Osteoblast (primary cell): ENCODE measurements at regions not wholly inside any gene's neighbourhood (a gene's known extent, or its start where the extent isn't known, plus 50 kb on each side); places are given as distances from the start of the nearest gene placed in this dataset.
"Not testable (repeated sequence)": the region's sequence is repeated elsewhere in the genome, so short reads cannot be mapped to it uniquely, and the experiment has no call there.

Experiments
- DNase-seq: peaks from one replicate; pipeline ENCODE4 v3.0.0; 2011; ENCODE audit warnings: low spot score, mixed read lengths; ENCODE audit not compliant: insufficient read length; ENCODE audit errors: missing footprints
- H2AFZ ChIP-seq: 2 replicates; pipeline ENCODE4 v1.6.0; 2011; ENCODE audit warnings: mild to moderate bottlenecking, low read length
- H3K27ac ChIP-seq: 2 replicates; pipeline ENCODE4 v1.5.1; 2011; ENCODE audit warnings: mild to moderate bottlenecking, low read depth, low read length, moderate library complexity
- H3K27me3 ChIP-seq: 2 replicates; pipeline ENCODE4 v1.6.0; 2012; ENCODE audit warnings: mild to moderate bottlenecking, control low read depth, inconsistent platforms, low read length, moderate library complexity; ENCODE audit not compliant: insufficient read depth
- H3K36me3 ChIP-seq: 2 replicates; pipeline ENCODE4 v1.5.1; 2011; ENCODE audit warnings: mild to moderate bottlenecking, low read length, control low read depth, moderate library complexity; ENCODE audit not compliant: insufficient read depth
- H3K4me1 ChIP-seq: 2 replicates; pipeline ENCODE4 v1.5.1; 2011; ENCODE audit warnings: mild to moderate bottlenecking, low read length, control low read depth, moderate library complexity; ENCODE audit not compliant: insufficient read depth
- H3K4me2 ChIP-seq: 2 replicates; pipeline ENCODE4 v1.6.0; 2011; ENCODE audit warnings: mild to moderate bottlenecking, low read length; ENCODE audit not compliant: insufficient read depth
- H3K4me3 ChIP-seq: fragments of 200-600 bp; sonication (generic); 3 replicates; pipeline ENCODE4 v1.5.1; 2012; ENCODE audit warnings: mild to moderate bottlenecking, low read length, inconsistent platforms; ENCODE audit not compliant: insufficient read depth
- H3K79me2 ChIP-seq: 2 replicates; pipeline ENCODE4 v1.6.0; 2012; ENCODE audit warnings: mild to moderate bottlenecking, low read length, control low read depth, inconsistent platforms; ENCODE audit not compliant: insufficient read depth
- H3K9me3 ChIP-seq: 2 replicates; pipeline ENCODE4 v1.5.1; 2011; ENCODE audit warnings: low read depth, low read length, control low read depth
- H4K20me1 ChIP-seq: 2 replicates; pipeline ENCODE4 v1.6.0; 2012; ENCODE audit warnings: mild to moderate bottlenecking, low read length, control low read depth; ENCODE audit not compliant: insufficient read depth
- TF ChIP-seq, protein P1 (sequence below): IDR thresholded peaks from 2 replicates; pipeline ENCODE4 v1.5.1; 2011; ENCODE audit warnings: mild to moderate bottlenecking, low read depth, low read length, moderate library complexity; ENCODE audit errors: extremely low read depth

DNA sequence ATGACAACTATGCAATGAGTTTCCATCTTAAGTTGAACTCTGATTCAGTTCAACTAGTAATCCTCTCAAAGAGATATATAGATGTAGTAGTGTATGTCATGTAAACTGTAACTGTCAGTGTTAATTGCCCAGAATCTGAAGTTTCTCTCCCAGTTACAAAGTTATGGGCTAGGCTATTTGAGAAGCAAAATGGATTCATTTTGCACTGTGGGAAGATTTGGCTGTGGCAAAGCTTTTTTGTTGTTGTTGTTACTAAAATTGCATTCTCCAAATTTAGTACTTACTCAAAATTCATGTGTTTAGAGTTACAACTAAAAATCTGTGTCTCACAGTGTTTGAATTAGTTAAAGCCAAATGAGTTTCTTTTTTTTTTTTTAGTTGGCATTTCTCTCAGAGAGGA is 219.0 kb downstream of the KCNJ2 start:
- Histone ChIP-seq H2AFZ (no peak overlapping the region), H3K79me2 (no peaks in the 10 kb centered on the region), H3K4me1 (no peaks in the 10 kb centered on the region), H3K4me2 (no peak overlapping the region), H3K9me3 (no peaks in the 10 kb centered on the region), H3K4me3 (no peak overlapping the region), H3K27me3 (no peaks in the 10 kb centered on the region), H3K27ac (no peak overlapping the region), H4K20me1 (no peaks in the 10 kb centered on the region), H3K36me3 (no peaks in the 10 kb centered on the region)
- TF ChIP-seq, protein P1, sequence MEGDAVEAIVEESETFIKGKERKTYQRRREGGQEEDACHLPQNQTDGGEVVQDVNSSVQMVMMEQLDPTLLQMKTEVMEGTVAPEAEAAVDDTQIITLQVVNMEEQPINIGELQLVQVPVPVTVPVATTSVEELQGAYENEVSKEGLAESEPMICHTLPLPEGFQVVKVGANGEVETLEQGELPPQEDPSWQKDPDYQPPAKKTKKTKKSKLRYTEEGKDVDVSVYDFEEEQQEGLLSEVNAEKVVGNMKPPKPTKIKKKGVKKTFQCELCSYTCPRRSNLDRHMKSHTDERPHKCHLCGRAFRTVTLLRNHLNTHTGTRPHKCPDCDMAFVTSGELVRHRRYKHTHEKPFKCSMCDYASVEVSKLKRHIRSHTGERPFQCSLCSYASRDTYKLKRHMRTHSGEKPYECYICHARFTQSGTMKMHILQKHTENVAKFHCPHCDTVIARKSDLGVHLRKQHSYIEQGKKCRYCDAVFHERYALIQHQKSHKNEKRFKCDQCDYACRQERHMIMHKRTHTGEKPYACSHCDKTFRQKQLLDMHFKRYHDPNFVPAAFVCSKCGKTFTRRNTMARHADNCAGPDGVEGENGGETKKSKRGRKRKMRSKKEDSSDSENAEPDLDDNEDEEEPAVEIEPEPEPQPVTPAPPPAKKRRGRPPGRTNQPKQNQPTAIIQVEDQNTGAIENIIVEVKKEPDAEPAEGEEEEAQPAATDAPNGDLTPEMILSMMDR = no peak
- no peak for DNase-seq

DNA sequence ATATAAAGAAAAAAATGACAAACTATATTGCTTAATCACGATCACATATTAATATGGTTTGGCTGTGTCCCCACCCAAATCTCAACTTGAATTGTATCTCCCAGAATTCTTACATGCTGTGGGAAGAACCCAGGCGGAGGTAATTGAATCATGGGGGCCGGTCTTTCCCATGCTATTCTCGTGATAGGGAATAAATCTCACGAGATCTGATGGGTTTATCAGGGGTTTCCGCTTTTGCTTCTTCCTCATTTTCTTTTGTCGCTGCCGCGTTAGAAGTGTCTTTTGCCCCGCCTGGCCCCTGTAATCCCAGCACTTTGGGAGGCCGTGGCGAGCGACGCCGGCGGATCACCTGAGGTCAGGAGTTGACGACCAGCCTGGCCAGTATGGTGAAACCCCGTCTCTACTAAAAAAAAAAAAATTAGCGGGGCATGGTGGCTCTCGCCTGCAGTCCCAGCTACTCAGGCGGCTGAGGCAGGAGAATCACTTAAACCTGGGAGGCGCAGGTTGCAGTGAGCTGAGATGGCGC is 220.0 kb downstream of the KCNJ2 start:
- H3K4me1 ChIP-seq, H3K27ac ChIP-seq, H3K4me3 ChIP-seq, H4K20me1 ChIP-seq, H3K9me3 ChIP-seq, DNase-seq, H2AFZ ChIP-seq, H3K79me2 ChIP-seq, H3K4me2 ChIP-seq, H3K36me3 ChIP-seq, H3K27me3 ChIP-seq: not testable (repeated sequence)

DNA sequence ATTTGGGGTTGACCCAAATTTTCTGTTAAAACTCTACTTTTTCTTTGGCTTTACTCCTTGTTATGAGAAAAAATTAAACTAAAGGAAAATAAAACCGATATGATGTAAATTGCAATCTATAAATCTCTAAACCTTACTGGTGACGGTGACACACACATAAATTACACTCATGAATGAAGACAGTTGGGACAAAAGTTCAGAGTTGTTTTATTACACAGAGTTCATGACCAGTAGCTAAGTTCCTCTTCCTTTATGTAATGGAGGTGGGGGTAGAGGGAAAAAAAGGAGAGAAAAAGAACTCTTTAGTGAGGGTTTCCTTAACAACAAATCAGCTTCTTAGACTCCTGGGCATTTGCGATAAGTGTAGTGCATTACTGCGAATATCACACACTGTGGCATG is 220.7 kb downstream of the KCNJ2 start:
- Histone ChIP-seq H3K4me1 (no peaks in the 10 kb centered on the region), H3K27ac (no peak overlapping the region), H2AFZ (no peak overlapping the region), H3K4me2 (no peak overlapping the region), H4K20me1 (no peaks in the 10 kb centered on the region), H3K4me3 (no peak overlapping the region), H3K36me3 (no peaks in the 10 kb centered on the region), H3K9me3 (no peaks in the 10 kb centered on the region), H3K79me2 (no peaks in the 10 kb centered on the region), H3K27me3 (no peaks in the 10 kb centered on the region)
- DNase-seq = peak; percentile 2
- TF ChIP-seq, protein P1 = no peak

DNA sequence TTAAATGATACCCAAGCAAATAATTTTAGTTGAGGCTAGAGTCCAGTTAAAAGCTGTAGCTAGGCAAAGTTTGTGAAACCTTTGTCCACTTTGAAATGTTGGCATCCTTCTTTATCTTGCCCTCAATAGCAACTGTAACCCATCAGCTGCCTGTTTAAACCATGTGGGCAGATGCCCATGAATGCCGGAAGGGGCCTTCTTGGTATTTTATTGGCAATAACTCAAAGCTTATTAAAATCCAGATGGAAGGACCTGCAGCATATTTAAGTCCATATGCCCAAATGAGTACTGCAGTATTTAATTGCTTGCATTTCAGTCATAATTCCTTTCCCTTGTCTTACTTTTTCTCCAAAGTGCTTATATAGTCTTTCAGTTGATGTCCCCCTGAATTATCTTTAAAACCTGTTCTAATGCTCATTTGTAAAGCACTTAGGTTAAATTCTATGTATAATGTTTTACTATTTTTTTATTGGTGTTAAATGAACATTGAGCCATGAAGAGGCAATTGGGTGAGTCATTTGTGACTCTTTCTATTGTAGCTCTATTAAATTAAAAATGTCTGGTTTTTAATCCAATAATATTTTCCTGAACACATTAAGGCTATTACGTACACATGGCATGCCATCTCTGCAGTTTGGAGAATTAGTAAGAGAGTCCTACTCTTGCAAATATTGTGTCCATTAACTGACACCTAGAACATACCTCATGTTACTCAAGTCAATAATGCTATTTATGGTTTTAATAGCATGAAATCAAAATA is 225.3 kb downstream of the KCNJ2 start:
- no peaks in the 10 kb centered on the region for H4K20me1 ChIP-seq
- no peaks in the 10 kb centered on the region for H3K9me3 ChIP-seq
- DNase-seq = no peak
- no peak overlapping the region for H3K4me2 ChIP-seq
- H3K4me1 ChIP-seq = no peaks in the 10 kb centered on the region
- H3K27me3 ChIP-seq = no peaks in the 10 kb centered on the region
- no peak overlapping the region for H2AFZ ChIP-seq
- TF ChIP-seq, protein P1 = no peak
- no peak overlapping the region for H3K27ac ChIP-seq
- no peak overlapping the region for H3K4me3 ChIP-seq
- no peaks in the 10 kb centered on the region for H3K79me2 ChIP-seq
- H3K36me3 ChIP-seq = no peaks in the 10 kb centered on the region
